Esophagus (tissue), 2 donors: ENCODE measurements at regions not wholly inside any gene's neighbourhood (a gene's known extent, or its start where the extent isn't known, plus 50 kb on each side); places are given as distances from the start of the nearest gene placed in this dataset.
A peak's percentile ranks its signal among the peaks of the same experiment; 100 is the strongest.

Experiments
- H3K27ac ChIP-seq, 2 donors: one replicate each; pipeline ENCODE4 v1.5.1; 2013; ENCODE audit warnings: low read depth in 2 of 2, mild to moderate bottlenecking in 2 of 2, inconsistent platforms in 1 of 2, low read length in 1 of 2, moderate library complexity in 1 of 2
- H3K27me3 ChIP-seq, 2 donors: one replicate each; pipeline ENCODE4 v1.6.1; 2013; ENCODE audit warnings: low read length in 2 of 2, control low read depth in 1 of 2, mild to moderate bottlenecking in 1 of 2; ENCODE audit not compliant: insufficient read depth in 2 of 2, control insufficient read depth in 1 of 2
- H3K36me3 ChIP-seq, 2 donors: one replicate each; pipeline ENCODE4 v1.6.1; 2013; ENCODE audit warnings: low read length in 1 of 2; ENCODE audit not compliant: control insufficient read depth in 2 of 2, insufficient read depth in 2 of 2
- H3K4me1 ChIP-seq, 2 donors: one replicate each; pipeline ENCODE4 v1.6.1; 2013; ENCODE audit warnings: low read length in 1 of 2; ENCODE audit not compliant: control insufficient read depth in 2 of 2, insufficient read depth in 2 of 2
- H3K4me3 ChIP-seq, 2 donors: one replicate each; pipeline ENCODE4 v1.5.1; 2013; ENCODE audit warnings: low read length in 2 of 2, mild to moderate bottlenecking in 2 of 2, low read depth in 1 of 2, moderate library complexity in 1 of 2
- H3K9me3 ChIP-seq, 2 donors: one replicate each; pipeline ENCODE4 v1.6.1; 2013; ENCODE audit warnings: mild to moderate bottlenecking in 2 of 2, low read depth in 1 of 2, low read length in 1 of 2, moderate library complexity in 1 of 2; ENCODE audit not compliant: control insufficient read depth in 2 of 2, insufficient read depth in 1 of 2
- WGBS, 2 donors: extraction: QIAGEN DNeasy Blood & Tissue Kit; methylation state at CpG; one replicate each; pipeline ENCODE4 v1.1.7; 2013; 5-methylcytosine and 5-hydroxymethylcytosine counted together
- donor health status: healthy with polysubstance abuse.
- donor health status: Bipolar disorder and iron deficiency.

DNA sequence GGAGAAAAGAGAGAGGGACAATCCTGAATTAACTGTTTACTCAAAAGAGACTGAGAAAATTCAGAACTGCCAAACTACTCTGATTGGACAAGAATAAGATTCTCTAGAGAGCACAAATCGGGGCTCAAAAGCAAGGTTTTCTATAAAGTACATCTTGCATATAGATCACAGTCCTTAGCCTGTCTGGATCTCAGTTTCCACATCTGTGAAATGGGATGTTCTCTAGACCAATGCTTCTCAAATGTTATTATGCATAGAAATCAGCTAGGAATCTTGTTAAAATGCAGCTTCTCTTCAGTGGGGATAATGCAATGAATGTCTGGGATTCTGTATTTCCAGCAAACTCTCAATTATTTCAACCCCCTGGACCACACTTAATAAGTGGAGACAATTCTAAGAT, 231.6 kb downstream of the ESM1 start:
- no peak overlapping the region for H3K27ac ChIP-seq
- 84 to 86% methylated on average over 1 of the region's 1 CpG for WGBS, 2 donors
- H3K27me3 ChIP-seq, result no peaks in the 10 kb centered on the region
- peaks cover 0 to 3% of the 10 kb centered on the region in 2 donors for H3K4me1 ChIP-seq
- no peaks in the 10 kb centered on the region for H3K9me3 ChIP-seq
- H3K36me3 ChIP-seq, result no peaks in the 10 kb centered on the region
- H3K4me3 ChIP-seq, result no peak overlapping the region

DNA sequence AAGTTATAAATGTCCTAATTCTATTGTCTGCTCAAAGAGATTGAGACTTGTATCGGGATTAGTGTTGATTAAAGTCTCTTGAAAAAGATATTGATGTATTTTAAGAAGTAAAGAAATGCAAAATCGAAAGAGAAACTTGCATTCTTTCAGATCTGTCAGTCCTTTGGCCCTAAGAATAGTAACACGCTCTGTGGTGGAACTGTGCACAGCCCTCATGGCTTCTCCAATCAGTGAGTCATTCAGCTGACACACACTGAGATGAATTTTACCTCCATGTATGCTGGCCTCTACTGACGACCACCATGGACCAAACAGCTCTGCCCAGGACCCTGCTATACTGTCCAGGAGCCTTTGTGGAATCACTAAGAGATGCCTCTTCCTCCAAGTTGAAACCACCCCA, 232.4 kb downstream of the ESM1 start:
- no peak overlapping the region for H3K27ac ChIP-seq
- no peak overlapping the region for H3K4me3 ChIP-seq
- H3K27me3 ChIP-seq, result no peaks in the 10 kb centered on the region
- H3K9me3 ChIP-seq, result no peaks in the 10 kb centered on the region
- no peaks in the 10 kb centered on the region for H3K36me3 ChIP-seq
- H3K4me1 ChIP-seq, result peaks cover 0 to 3% of the 10 kb centered on the region in 2 donors
- WGBS, 2 donors, result 34 to 50% methylated on average over 4 of the region's 4 CpGs

DNA sequence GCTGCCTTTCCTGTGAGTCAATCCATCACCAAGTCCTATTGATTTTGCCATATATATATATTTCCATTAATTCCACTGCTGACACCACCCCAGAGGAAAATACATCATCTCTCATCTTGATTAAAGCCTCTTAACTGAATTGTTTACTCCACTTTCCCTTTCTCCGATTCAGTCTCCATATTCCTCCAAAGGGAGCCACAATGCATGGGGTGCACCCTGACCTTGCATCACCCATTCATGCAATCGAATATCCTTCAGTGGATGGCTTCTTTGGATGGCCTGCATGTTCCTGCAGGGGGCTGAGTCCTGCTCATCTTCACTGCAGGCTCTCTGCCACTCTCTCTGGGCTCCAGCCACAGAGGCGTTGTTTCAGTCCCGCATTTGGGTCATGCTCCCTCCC, 231.0 kb downstream of the SNX18 start:
- H3K27me3 ChIP-seq, result no peaks in the 10 kb centered on the region
- no peaks in the 10 kb centered on the region for H3K9me3 ChIP-seq
- H3K4me3 ChIP-seq, result no peak overlapping the region
- H3K27ac ChIP-seq, result no peak overlapping the region
- 87 to 96% methylated on average over 4 of the region's 4 CpGs for WGBS, 2 donors
- H3K4me1 ChIP-seq, result no peaks in the 10 kb centered on the region
- H3K36me3 ChIP-seq, result no peaks in the 10 kb centered on the region

DNA sequence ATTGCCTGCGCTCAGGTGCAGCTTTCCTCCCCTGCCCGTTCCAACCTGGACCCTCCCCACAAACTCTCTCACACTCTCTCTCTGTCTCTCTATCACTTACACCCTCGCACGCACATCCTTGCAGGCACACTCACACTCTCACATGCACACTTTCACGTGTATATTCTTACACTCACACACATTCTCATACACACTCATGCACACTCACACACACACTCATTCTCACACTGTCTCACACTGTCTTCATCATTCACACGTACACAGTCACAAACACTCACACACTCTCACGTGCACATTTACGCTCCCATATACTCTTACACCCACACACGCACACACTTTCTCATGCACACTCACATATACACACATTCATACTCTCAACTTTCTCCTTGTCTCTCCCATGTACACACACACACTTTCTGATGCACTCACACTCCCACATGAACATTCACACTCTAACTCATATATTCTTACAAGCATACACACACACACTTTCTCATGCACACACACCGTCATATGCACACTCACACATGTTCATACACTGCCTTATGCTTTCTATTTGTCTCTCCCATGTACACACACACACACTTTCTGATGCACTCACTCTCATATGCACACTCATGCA, 229.3 kb downstream of the SNX18 start:
- 95 to 97% methylated on average over 10 of the region's 10 CpGs for WGBS, 2 donors
- no peak overlapping the region for H3K4me3 ChIP-seq

DNA sequence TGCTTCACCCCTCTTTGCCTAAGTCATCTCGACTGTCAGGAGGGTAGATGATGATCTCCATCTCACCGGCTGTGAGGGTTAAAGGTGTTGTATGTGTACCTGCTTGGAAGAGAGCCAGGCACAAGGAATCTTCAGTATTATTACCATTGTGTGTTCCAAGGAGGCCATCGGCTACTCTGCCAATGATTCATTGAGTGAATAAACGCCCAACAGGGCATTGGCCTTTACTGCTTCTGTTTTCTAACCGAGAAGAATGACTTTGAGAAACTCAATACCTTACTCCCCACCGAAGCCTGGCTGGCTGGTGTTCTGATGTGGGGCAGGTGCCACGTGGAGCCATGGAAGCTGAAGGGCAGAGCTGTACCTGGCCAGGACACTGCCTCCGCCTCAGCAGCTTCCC, 228.8 kb downstream of the SNX18 start:
- WGBS, 2 donors, result 84% methylated on average over 8 of the region's 8 CpGs

More for the DNA sequence above, 229.3 kb downstream of the SNX18 start:
- Histone ChIP-seq H3K27me3 (no peaks in the 10 kb centered on the region), H3K27ac (no peak overlapping the region), H3K9me3 (no peaks in the 10 kb centered on the region), H3K36me3 (no peaks in the 10 kb centered on the region), H3K4me1 (no peaks in the 10 kb centered on the region)

DNA sequence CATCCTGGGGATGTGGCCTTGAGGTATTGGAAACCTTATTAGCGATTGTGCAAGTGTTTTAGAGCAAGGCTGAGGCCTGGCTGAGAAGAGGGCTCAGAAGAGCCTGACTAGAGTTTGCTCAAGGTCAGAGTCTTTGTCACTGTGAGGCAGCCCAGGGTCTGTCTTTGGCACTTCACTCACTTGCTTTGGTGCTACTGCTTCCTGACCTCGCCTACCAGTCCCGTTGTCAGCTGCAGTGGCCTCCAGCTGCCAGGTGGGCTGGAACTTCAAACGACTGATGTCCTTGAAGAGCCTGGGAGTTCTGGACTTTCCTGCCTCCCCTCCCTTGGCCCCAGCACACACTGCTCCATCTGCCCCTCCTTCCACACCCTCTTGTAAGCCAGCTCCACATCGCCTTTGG, 228.0 kb downstream of the SNX18 start:
- Histone ChIP-seq H3K27ac (no peak overlapping the region), H3K4me3 (no peak overlapping the region), H3K4me1 (no peaks in the 10 kb centered on the region), H3K9me3 (no peaks in the 10 kb centered on the region), H3K27me3 (no peaks in the 10 kb centered on the region), H3K36me3 (no peaks in the 10 kb centered on the region)
- WGBS, 2 donors, result 67 to 78% methylated on average over 5 of the region's 5 CpGs

More for the DNA sequence above, 228.8 kb downstream of the SNX18 start:
- Histone ChIP-seq H3K27me3 (no peaks in the 10 kb centered on the region), H3K4me1 (no peaks in the 10 kb centered on the region), H3K36me3 (no peaks in the 10 kb centered on the region), H3K9me3 (no peaks in the 10 kb centered on the region), H3K4me3 (no peak overlapping the region), H3K27ac (no peak overlapping the region)

DNA sequence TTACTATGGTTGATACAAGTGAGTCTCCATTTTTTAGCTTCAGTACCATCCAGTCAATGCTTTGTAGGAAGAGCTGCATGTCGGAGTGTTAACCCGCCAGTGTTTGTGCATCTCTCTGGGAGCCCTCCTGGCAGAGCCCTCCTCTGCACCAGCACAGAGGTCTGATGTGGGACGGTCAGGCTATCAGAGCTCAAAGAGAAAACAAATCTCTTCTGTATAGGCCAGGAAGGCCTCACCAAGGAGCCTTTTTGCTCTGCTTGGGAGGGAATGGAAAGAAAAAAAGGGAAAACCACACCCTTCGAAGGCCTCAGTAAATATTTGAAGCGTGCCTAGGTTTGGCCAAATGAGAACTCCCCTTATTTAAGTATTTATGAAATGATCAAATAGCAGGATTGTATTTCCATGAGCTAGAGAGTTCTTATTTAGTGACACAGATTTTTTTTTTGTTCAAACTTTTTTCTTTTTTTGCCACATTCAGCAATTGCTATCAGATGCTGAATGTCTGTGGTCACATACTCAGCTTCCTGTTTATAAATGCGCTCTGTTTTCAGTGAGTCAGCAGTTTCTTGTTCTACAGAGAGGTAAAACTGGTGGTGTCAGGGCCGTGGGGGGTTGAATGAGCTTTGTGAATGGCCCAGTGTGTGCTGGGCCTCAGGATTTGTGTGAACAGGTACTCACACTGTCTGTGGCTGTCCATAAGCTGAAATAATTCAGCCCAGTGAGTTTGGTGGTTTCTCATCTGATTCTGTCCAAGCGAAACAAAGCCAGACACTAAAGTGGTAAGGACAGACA, 226.6 kb downstream of the SNX18 start:
- Histone ChIP-seq H3K36me3 (no peaks in the 10 kb centered on the region), H3K9me3 (no peaks in the 10 kb centered on the region), H3K27me3 (no peaks in the 10 kb centered on the region), H3K27ac (peak overlapping the region; percentile 31 to 59), H3K4me1 (no peaks in the 10 kb centered on the region), H3K4me3 (no peak overlapping the region)
- 58 to 63% methylated on average over 8 of the region's 8 CpGs for WGBS, 2 donors

DNA sequence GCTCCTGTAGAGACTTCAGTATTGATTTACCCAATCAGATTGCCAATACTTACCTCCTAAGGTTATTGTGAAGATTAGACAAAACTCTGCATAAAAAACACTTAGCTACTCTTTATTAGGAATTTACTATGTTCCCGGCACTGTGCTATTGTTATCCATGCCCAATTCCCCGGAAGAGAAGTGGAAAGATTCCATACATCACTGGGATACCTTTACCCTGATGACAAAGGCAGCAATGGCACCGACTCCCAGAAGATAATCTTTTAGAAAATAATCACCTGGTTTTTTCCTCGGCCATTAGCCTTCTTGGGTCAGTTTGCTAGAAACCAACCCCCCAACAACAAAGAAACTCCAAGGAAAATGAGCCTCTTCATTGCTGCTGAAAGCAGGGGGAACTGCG, 226.0 kb downstream of the SNX18 start:
- Histone ChIP-seq H3K9me3 (no peaks in the 10 kb centered on the region), H3K4me1 (no peaks in the 10 kb centered on the region)
- WGBS, 2 donors, result 90% methylated on average over 5 of the region's 5 CpGs

DNA sequence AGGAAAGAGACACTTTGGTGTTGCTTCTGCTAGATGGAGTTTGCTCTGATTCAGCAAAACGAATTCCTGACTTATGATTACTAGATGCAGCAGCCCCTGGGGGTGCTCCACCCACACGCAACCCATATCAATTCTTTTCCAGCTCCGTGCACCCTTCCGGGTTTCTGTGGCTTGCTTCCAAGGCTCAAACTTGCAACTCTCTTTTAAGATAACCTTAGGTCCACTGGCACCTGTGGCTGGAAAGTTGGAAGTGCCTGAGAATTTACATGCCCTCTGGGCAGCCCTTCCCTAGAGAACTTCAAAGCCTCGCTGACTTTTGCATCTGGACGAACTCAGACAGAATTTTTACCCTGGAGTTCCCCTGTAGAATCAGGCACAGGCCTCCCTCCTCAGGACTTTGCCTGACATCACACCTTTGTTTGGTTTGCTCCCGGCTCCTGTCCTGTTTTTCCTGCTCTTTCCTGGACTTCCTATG, 224.9 kb downstream of the SNX18 start:
- Histone ChIP-seq H3K4me3 (no peak overlapping the region), H3K9me3 (no peaks in the 10 kb centered on the region), H3K27me3 (no peaks in the 10 kb centered on the region), H3K36me3 (no peaks in the 10 kb centered on the region), H3K27ac (peak overlapping the region in 1 of 2 donors; percentile 15), H3K4me1 (no peaks in the 10 kb centered on the region)
- WGBS, 2 donors, result 27 to 37% methylated on average over 7 of the region's 7 CpGs

More for the DNA sequence above, 226.0 kb downstream of the SNX18 start:
- Histone ChIP-seq H3K4me3 (no peak overlapping the region), H3K27me3 (no peaks in the 10 kb centered on the region), H3K27ac (peak overlapping the region; percentile 17 to 59), H3K36me3 (no peaks in the 10 kb centered on the region)

DNA sequence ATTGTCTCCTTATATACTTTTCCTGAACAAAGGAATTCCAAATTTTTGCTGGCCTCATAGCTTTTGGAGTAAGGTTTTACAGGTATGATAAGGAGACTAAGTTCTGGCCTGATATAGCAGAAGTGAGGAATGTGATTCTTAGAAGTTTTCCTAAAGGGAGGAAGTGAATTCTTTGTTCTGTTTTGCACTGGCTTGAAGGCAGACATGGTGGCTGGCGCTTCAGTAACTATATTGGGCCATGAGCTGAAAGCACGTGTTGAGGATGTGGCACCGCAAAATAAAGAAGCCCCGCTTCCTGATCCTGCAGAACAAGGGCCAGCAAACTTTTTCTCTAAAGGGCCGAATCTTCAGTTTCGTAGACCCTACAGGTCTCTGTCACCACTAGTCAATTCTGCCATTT, 224.2 kb downstream of the SNX18 start:
- H3K27ac ChIP-seq, result no peak overlapping the region
- no peak overlapping the region for H3K4me3 ChIP-seq
- no peaks in the 10 kb centered on the region for H3K4me1 ChIP-seq
- no peaks in the 10 kb centered on the region for H3K9me3 ChIP-seq
- H3K36me3 ChIP-seq, result no peaks in the 10 kb centered on the region
- 92 to 96% methylated on average over 6 of the region's 6 CpGs for WGBS, 2 donors
- H3K27me3 ChIP-seq, result no peaks in the 10 kb centered on the region
